H1 (cell line): ENCODE measurements at regions not wholly inside any gene's neighbourhood (a gene's known extent, or its start where the extent isn't known, plus 50 kb on each side); places are given as distances from the start of the nearest gene placed in this dataset.

Experiments used
- CTCF ChIA-PET: fragments of 300-600 bp; sonication (Branson Sonifier 250); formaldehyde crosslinking; loops from one replicate; lab custom pipeline; 2021; ENCODE audit not compliant: partially characterized antibody; lab: Charles Lee
- POLR2A ChIA-PET: fragments of 300-600 bp; sonication (Branson Sonifier 250); formaldehyde crosslinking; loops from one replicate; lab custom pipeline; 2021; ENCODE audit warnings: inconsistent platforms; ENCODE audit not compliant: partially characterized antibody; lab: Charles Lee
- DNase-seq, 2 experiments: peaks; one replicate each; pipeline versions ENCODE4 v3.0.0 to v3.0.0-alpha.2; 2010 to 2022; ENCODE audit warnings: low spot score in 2 of 2, low read depth in 1 of 2, mixed read lengths in 1 of 2
- FAIRE-seq: peaks from 2 replicates; lab custom pipeline; 2011; peaks lifted over from hg19 to GRCh38; lab: Jason Lieb, UNC
- H2AFZ ChIP-seq: 2 replicates; pipeline ENCODE4 v1.8.1; 2012; ENCODE audit warnings: low read length, inconsistent platforms
- H2AK5ac ChIP-seq: 2 replicates; pipeline ENCODE4 v1.6.1; 2013; ENCODE audit warnings: low read depth, low read length
- H2BK120ac ChIP-seq: replicated peaks from 2 replicates; pipeline ENCODE3; 2013; ENCODE audit warnings: low read depth, low read length, inconsistent platforms
- H2BK12ac ChIP-seq: 2 replicates; pipeline ENCODE4 v1.6.1; 2013; ENCODE audit warnings: low read depth, low read length
- H2BK15ac ChIP-seq: 2 replicates; pipeline ENCODE4 v1.6.1; 2013; ENCODE audit warnings: low read length
- H2BK20ac ChIP-seq: 2 replicates; pipeline ENCODE4 v1.6.1; 2013; ENCODE audit warnings: low read length
- H2BK5ac ChIP-seq: 2 replicates; pipeline ENCODE4 v1.6.1; 2013; ENCODE audit warnings: low read depth, low read length
- H3K14ac ChIP-seq: 2 replicates; pipeline ENCODE4 v1.6.1; 2013; ENCODE audit warnings: inconsistent platforms; ENCODE audit not compliant: insufficient read length
- H3K18ac ChIP-seq: 2 replicates; pipeline ENCODE4 v1.6.1; 2013; ENCODE audit warnings: low read length; ENCODE audit errors: extremely low read depth
- H3K23ac ChIP-seq: 2 replicates; pipeline ENCODE4 v1.6.1; 2013; ENCODE audit warnings: inconsistent platforms; ENCODE audit not compliant: insufficient read length
- H3K23me2 ChIP-seq: 2 replicates; pipeline ENCODE4 v1.6.1; 2013; ENCODE audit warnings: low read depth, low read length
- H3K27ac ChIP-seq: 2 replicates; pipeline ENCODE4 v1.6.1; 2011; ENCODE audit warnings: low read depth, low read length, inconsistent platforms
- H3K27me3 ChIP-seq, 4 experiments: replicated peaks in 1 of 4; 1 replicate in 1 of 4; 2 replicates in 3 of 4; pipeline versions ENCODE4 v1.6.1 to v1.8.1; 2011 to 2013; ENCODE audit warnings: low read length in 3 of 4, mild to moderate bottlenecking in 3 of 4, inconsistent platforms in 2 of 4, mixed read lengths in 2 of 4, moderate library complexity in 1 of 4; ENCODE audit not compliant: control insufficient read depth in 3 of 4, insufficient read depth in 3 of 4; ENCODE audit errors: extremely low read depth in 1 of 4
- H3K36me3 ChIP-seq, 4 experiments: 2 replicates each; pipeline versions ENCODE4 v1.6.1 to v1.8.1; 2011 to 2013; ENCODE audit warnings: mild to moderate bottlenecking in 4 of 4, low read length in 3 of 4, moderate library complexity in 2 of 4, control low read depth in 1 of 4, inconsistent platforms in 1 of 4; ENCODE audit not compliant: insufficient read depth in 4 of 4, control insufficient read depth in 2 of 4
- H3K4ac ChIP-seq: replicated peaks from 2 replicates; pipeline ENCODE3; 2013; ENCODE audit warnings: low read length, low read depth, mixed read lengths, inconsistent platforms; ENCODE audit not compliant: insufficient read length
- H3K4me1 ChIP-seq, 4 experiments: replicated peaks in 1 of 4; 1 replicate in 1 of 4; 2 replicates in 3 of 4; pipeline versions ENCODE4 v1.6.1 to v1.8.1; 2011 to 2013; ENCODE audit warnings: low read length in 3 of 4, inconsistent platforms in 2 of 4, mixed read lengths in 1 of 4; ENCODE audit not compliant: insufficient read depth in 4 of 4, control insufficient read depth in 3 of 4
- H3K4me2 ChIP-seq, 2 experiments: 2 replicates each; pipeline versions ENCODE4 v1.6.1 to v1.8.1; 2011 to 2013; ENCODE audit warnings: low read depth in 2 of 2, low read length in 2 of 2, control low read depth in 1 of 2, inconsistent platforms in 1 of 2, mild to moderate bottlenecking in 1 of 2; ENCODE audit not compliant: insufficient read depth in 1 of 2
- H3K4me3 ChIP-seq, 4 experiments: fragments of 200-600, 300-600 bp in 1 of 4; sonication (generic), shearing (Covaris generic), sonication (Bioruptor Twin) in 1 of 4; 2 replicates each; pipeline versions ENCODE4 v1.5.1 to v1.8.1; 2011 to 2016; ENCODE audit warnings: low read length in 4 of 4, low read depth in 3 of 4, control low read depth in 2 of 4, inconsistent platforms in 2 of 4, mild to moderate bottlenecking in 2 of 4, mixed read lengths in 1 of 4, moderate library complexity in 1 of 4; ENCODE audit not compliant: insufficient read depth in 2 of 4; ENCODE audit errors: extremely low read depth in 1 of 4
- H3K56ac ChIP-seq: replicated peaks from 2 replicates; pipeline ENCODE3; 2013; ENCODE audit warnings: low read depth, mild to moderate bottlenecking, mixed read lengths, low read length, inconsistent platforms; ENCODE audit not compliant: insufficient read length
- H3K79me1 ChIP-seq: 2 replicates; pipeline ENCODE4 v1.6.1; 2013; ENCODE audit warnings: low read depth, low read length, control low read depth
- H3K79me2 ChIP-seq, 2 experiments: 2 replicates each; pipeline versions ENCODE4 v1.6.1 to v1.8.1; 2012 to 2013; ENCODE audit warnings: low read length in 2 of 2, mild to moderate bottlenecking in 2 of 2, inconsistent platforms in 1 of 2; ENCODE audit not compliant: insufficient read depth in 2 of 2, control insufficient read depth in 1 of 2
- H3K9ac ChIP-seq, 4 experiments: replicated peaks in 1 of 4; 1 replicate in 1 of 4; 2 replicates in 3 of 4; pipeline versions ENCODE4 v1.6.1 to v1.8.1; 2011 to 2013; ENCODE audit warnings: low read depth in 3 of 4, low read length in 3 of 4, control low read depth in 2 of 4, mild to moderate bottlenecking in 2 of 4, moderate library complexity in 2 of 4, inconsistent platforms in 1 of 4; ENCODE audit errors: extremely low read depth in 1 of 4
- H3K9me3 ChIP-seq, 2 experiments: 2 replicates each; pipeline versions ENCODE4 v1.6.1 to v1.8.1; 2012 to 2013; ENCODE audit warnings: mild to moderate bottlenecking in 2 of 2, moderate library complexity in 2 of 2, control low read depth in 1 of 2, inconsistent platforms in 1 of 2, low read depth in 1 of 2, low read length in 1 of 2, mixed read lengths in 1 of 2; ENCODE audit not compliant: insufficient read depth in 2 of 2
- H4K20me1 ChIP-seq, 2 experiments: replicated peaks in 1 of 2; 2 replicates each; pipeline versions ENCODE3 to v1.8.1; 2011 to 2013; ENCODE audit warnings: inconsistent platforms in 2 of 2, low read length in 2 of 2, mild to moderate bottlenecking in 1 of 2; ENCODE audit not compliant: insufficient read depth in 2 of 2, control insufficient read depth in 1 of 2
- H4K5ac ChIP-seq: 2 replicates; pipeline ENCODE4 v1.6.1; 2013; ENCODE audit warnings: low read length, low read depth, mixed read lengths, inconsistent platforms; ENCODE audit not compliant: insufficient read length
- H4K8ac ChIP-seq: 2 replicates; pipeline ENCODE4 v1.8.0; 2013; ENCODE audit warnings: mild to moderate bottlenecking, moderate library complexity, low read length, inconsistent platforms; ENCODE audit not compliant: insufficient read depth; ENCODE audit errors: extremely low read depth
- H4K91ac ChIP-seq: replicated peaks from 2 replicates; pipeline ENCODE3; 2013; ENCODE audit warnings: low read length, mixed read lengths, inconsistent platforms; ENCODE audit not compliant: insufficient read length
- ATF2 ChIP-seq: IDR thresholded peaks from 2 replicates; pipeline ENCODE4 v1.6.1; 2012; ENCODE audit warnings: low read length, inconsistent platforms
- BCL11A ChIP-seq, 2 experiments: IDR thresholded peaks; one replicate each; pipeline ENCODE4 v1.6.1; 2011; ENCODE audit warnings: low read depth in 2 of 2, low read length in 2 of 2, mild to moderate bottlenecking in 2 of 2
- BRCA1 ChIP-seq: IDR thresholded peaks from 2 replicates; pipeline ENCODE4 v1.6.1; 2012; ENCODE audit warnings: low read depth, low read length, improper control_type of control experiment
- CHD2 ChIP-seq: IDR thresholded peaks from 2 replicates; pipeline ENCODE4 v1.6.1; 2012; ENCODE audit warnings: low read length, improper control_type of control experiment
- CTBP2 ChIP-seq: IDR thresholded peaks from 2 replicates; pipeline ENCODE4 v1.7.0; 2011; ENCODE audit warnings: borderline replicate concordance, mild to moderate bottlenecking, moderate library complexity, mixed read lengths, low read length; ENCODE audit not compliant: insufficient read depth, insufficient read length
- HDAC6 ChIP-seq: IDR thresholded peaks from one replicate; pipeline ENCODE4 v1.7.1; 2012; ENCODE audit warnings: low read depth, mild to moderate bottlenecking, inconsistent platforms, low read length, moderate library complexity
- JUN ChIP-seq: IDR thresholded peaks from 2 replicates; pipeline ENCODE4 v1.6.1; 2011; ENCODE audit warnings: low read depth, mild to moderate bottlenecking, improper control_type of control experiment, low read length
- PHF8 ChIP-seq: fragments of 200-600 bp; sonication (generic); conservative IDR thresholded peaks from 2 replicates; pipeline ENCODE4 v1.7.1; 2012; ENCODE audit warnings: low read depth, mild to moderate bottlenecking, inconsistent platforms, low read length, moderate library complexity
- RFX5 ChIP-seq: IDR thresholded peaks from 2 replicates; pipeline ENCODE4 v1.6.1; 2011; ENCODE audit warnings: low read depth, low read length, improper control_type of control experiment, borderline replicate concordance
- SP2 ChIP-seq: IDR thresholded peaks from 2 replicates; pipeline ENCODE4 v1.6.1; 2012; ENCODE audit warnings: mild to moderate bottlenecking, low read length, inconsistent platforms
- SUZ12 ChIP-seq: fragments of 200-600 bp; sonication (generic); IDR thresholded peaks from 2 replicates; pipeline ENCODE4 v1.6.1; 2012; ENCODE audit warnings: mild to moderate bottlenecking, inconsistent platforms, low read length, moderate library complexity, mixed read lengths
- TBP ChIP-seq: IDR thresholded peaks from 2 replicates; pipeline ENCODE4 v1.6.1; 2011; ENCODE audit warnings: low read depth, low read length, improper control_type of control experiment
- YY1 ChIP-seq: IDR thresholded peaks from 2 replicates; pipeline ENCODE4 v1.6.1; 2011; ENCODE audit warnings: low read depth, mild to moderate bottlenecking, low read length
- WGBS, 2 experiments: shearing (Covaris generic) in 1 of 2; methylation state at CpG; one replicate each; pipeline versions ENCODE4 v1.1.6 to v1.1.7; 2013 to 2015; ENCODE audit warnings: low lambda C conversion rate in 2 of 2, mixed read lengths in 2 of 2, inconsistent platforms in 1 of 2, low coverage in 1 of 2, missing lambda C conversion rate in 1 of 2; ENCODE audit not compliant: insufficient replicate concordance in 2 of 2, insufficient coverage in 1 of 2, insufficient read length in 1 of 2; ENCODE audit errors: extremely low coverage in 1 of 2, missing lambda C conversion rate in 1 of 2; 5-methylcytosine and 5-hydroxymethylcytosine counted together

- Histone ChIP-seq H3K9ac (no peak overlapping the region), H2BK120ac (no peak overlapping the region), H3K4me1 (no peaks in the 10 kb centered on the region; a peak in 1 of 7 replicates), H3K14ac (no peak overlapping the region), H4K20me1 (no peaks in the 10 kb centered on the region), H3K18ac (no peak overlapping the region), H3K23ac (no peak overlapping the region), H3K27me3 (no peaks in the 10 kb centered on the region), H3K27ac (no peak overlapping the region), H4K91ac (no peak overlapping the region), H3K23me2 (no peaks in the 10 kb centered on the region), H4K8ac (no peak overlapping the region), H2BK15ac (no peak overlapping the region), H2BK20ac (no peak overlapping the region), H3K4me3 (no peak overlapping the region), H3K4me2 (no peak overlapping the region), H2BK5ac (no peak overlapping the region), H3K79me2 (no peaks in the 10 kb centered on the region), H3K36me3 (no peaks in the 10 kb centered on the region), H3K79me1 (no peaks in the 10 kb centered on the region)
- WGBS, 2 experiments: 76% methylated on average over 3 of the region's 3 CpGs; no CpG with 5 or more reads in 1 of the 2 experiments
- CTCF ChIA-PET: interaction anchor here (1.0 to 4.1 kb wide), 8 partner anchors 13 to 293 kb away, joined by 3 to 30 read pairs (median 4); no protein-coding TSS in a partner anchor
- TF ChIP-seq CTBP2 (no peak), PHF8 (no peak), CHD2 (no peak), RFX5 (no peak), SP2 (no peak), JUN (no peak), HDAC6 (no peak), SUZ12 (no peak), TBP (no peak), BCL11A (IDR thresholded peaks at IDR 0.05; ENCODE audit: low read depth in 2 of 2, low read length in 2 of 2) (no peak), YY1 (no peak), BRCA1 (no peak), ATF2 (no peak)
- TF ChIP-seq, all 59 proteins: peak for 0
- Histone ChIP-seq H2AFZ (no peak overlapping the region), H3K9me3 (no peaks in the 10 kb centered on the region), H3K56ac (no peak overlapping the region), H3K4ac (no peak overlapping the region), H2AK5ac (no peak overlapping the region), H2BK12ac (no peak overlapping the region), H4K5ac (no peak overlapping the region)
- DNase-seq (no peak), FAIRE-seq (no peak)
- POLR2A ChIA-PET: no interaction called here
Observed at GRCh38 chr5:36402512-36402906, 100.8 kb upstream of the RANBP3L start.
